GM23338 (cell line): ENCODE measurements at regions not wholly inside any gene's neighbourhood (a gene's known extent, or its start where the extent isn't known, plus 50 kb on each side); places are given as distances from the start of the nearest gene placed in this dataset.

ENCODE experiments used
- CTCF ChIP-seq, 2 experiments: fragments of 200-600 bp in 1 of 2; sonication (generic) in 1 of 2; conservative IDR thresholded peaks; 2 replicates each; pipeline versions ENCODE4 v1.5.1 to v1.6.1; 2016 to 2017; ENCODE audit warnings: antibody characterized with exemption in 2 of 2, low read depth in 2 of 2, mild to moderate bottlenecking in 2 of 2, moderate library complexity in 1 of 2
- EZH2 ChIP-seq: fragments of 200-600 bp; sonication (generic); IDR thresholded peaks from one replicate; pipeline ENCODE4 v1.8.0; 2017; ENCODE audit warnings: antibody characterized with exemption, mild to moderate bottlenecking, low read depth; ENCODE audit not compliant: unreplicated experiment
- NANOG ChIP-seq: IDR thresholded peaks from 2 replicates; pipeline ENCODE4 v1.6.1; 2016; ENCODE audit warnings: antibody characterized with exemption, borderline replicate concordance
- POLR2AphosphoS5 ChIP-seq: IDR thresholded peaks from 2 replicates; pipeline ENCODE4 v1.6.1; 2016; ENCODE audit warnings: antibody characterized with exemption, low read depth
- REST ChIP-seq: IDR thresholded peaks from one replicate; pipeline ENCODE4 v1.6.1; 2018; ENCODE audit warnings: antibody characterized with exemption; ENCODE audit not compliant: unreplicated experiment

GRCh38 chr6:79423216-79423615 is 114.0 kb downstream of the LCA5 start:
- TF ChIP-seq CTCF (conservative IDR thresholded peaks at IDR 0.05; ENCODE audit: low read depth in 2 of 2) (no peak), REST (no peak), EZH2 (no peak), POLR2AphosphoS5 (no peak), NANOG (no peak)
